Heart left ventricle (tissue), 16 donors: ENCODE measurements at regions not wholly inside any gene's neighbourhood (a gene's known extent, or its start where the extent isn't known, plus 50 kb on each side); places are given as distances from the start of the nearest gene placed in this dataset.

Experiments
- ATAC-seq, 4 donors: fragments of 200-7000 bp; cut with Tn5 transposase; one replicate each; pipeline ENCODE4 v1.9.1; 2020 to 2022; ENCODE audit warnings: moderate library complexity in 4 of 4, mild to moderate bottlenecking in 3 of 4, moderate number of reproducible peaks in 1 of 4
- DNase-seq, 5 donors: peaks; one replicate each; pipeline ENCODE4 v3.0.0-alpha.2; 2020
- H3K27ac ChIP-seq, 12 donors: fragments of 200-600 bp; sonication (generic) in 4 of 12; one replicate each; pipeline versions ENCODE4 v1.5.0 to v1.8.0; 2016 to 2022; ENCODE audit warnings: mild to moderate bottlenecking in 2 of 12
- H3K27me3 ChIP-seq, 9 donors: fragments of 200-600 bp; sonication (generic) in 2 of 9; one replicate each; pipeline versions ENCODE4 v1.5.1 to v1.8.0; 2016 to 2022; ENCODE audit warnings: mild to moderate bottlenecking in 3 of 9
- H3K36me3 ChIP-seq, 9 donors: fragments of 200-600 bp; sonication (generic) in 2 of 9; one replicate each; pipeline versions ENCODE4 v1.5.0 to v1.8.0; 2018 to 2022; ENCODE audit warnings: mild to moderate bottlenecking in 2 of 9
- H3K4me1 ChIP-seq, 12 donors: fragments of 200-600 bp; sonication (generic) in 4 of 12; one replicate each; pipeline versions ENCODE4 v1.5.0 to v1.8.0; 2016 to 2022; ENCODE audit warnings: mild to moderate bottlenecking in 3 of 12
- H3K4me3 ChIP-seq, 12 donors: fragments of 200-600 bp; sonication (generic) in 4 of 12; one replicate each; pipeline versions ENCODE4 v1.5.0 to v1.8.0; 2017 to 2022; ENCODE audit warnings: mild to moderate bottlenecking in 9 of 12, moderate library complexity in 4 of 12
- H3K9me3 ChIP-seq, 12 donors: fragments of 200-600 bp; sonication (generic) in 4 of 12; one replicate each; pipeline versions ENCODE4 v1.5.0 to v1.8.0; 2016 to 2022; ENCODE audit warnings: mild to moderate bottlenecking in 1 of 12
- POLR2A ChIP-seq, 2 donors: fragments of 450-650 bp; IDR thresholded peaks; one replicate each; pipeline ENCODE4 v1.6.1; 2017; ENCODE audit warnings: antibody characterized with exemption in 2 of 2, mild to moderate bottlenecking in 2 of 2, moderate library complexity in 2 of 2
- WGBS, 4 donors: extraction: QIAGEN DNeasy Blood & Tissue Kit in 2 of 4; methylation state at CpG; one replicate each; pipeline versions ENCODE4 v1.1.5 to v1.1.7; 2013 to 2018; 5-methylcytosine and 5-hydroxymethylcytosine counted together
- intact Hi-C, 10 donors: fragments of 100-400 bp; cut with DNase I; formaldehyde crosslinking; loops; one replicate each; pipeline versions ENCODE4 v1.11.1 to v1.14.2; 2022
- TF ChIP-seq, protein P1 (sequence below), 12 donors: fragments of 200-600 bp; sonication (generic) in 4 of 12; IDR thresholded peaks; one replicate each; pipeline versions ENCODE4 v1.5.0 to v1.8.0; 2018 to 2022; ENCODE audit warnings: antibody characterized with exemption in 12 of 12, mild to moderate bottlenecking in 5 of 12
- donor health status: ischemic (EF 13 %, LVEDD 7.1; RV severe dilation, severe dysfunction).
- donor health status: healthy with polysubstance abuse.
- donor health status: DM: no; HTN: yes; CAD: no.
- donor health status: DM: no; HTN: no; CAD: no.
- donor health status: ischemic (EF 25% LVEDD 6.9; RV normal size, moderate dysfunction).
- donor health status: ischemic (EF 25% LVEDD 5.7; RV mildly dilated, moderate dysfunction).
- donor health status: healthy.
- donor health status: DM: yes; HTN: yes; CAD: no.
- donor health status: ischemic (EF 35%, LVEDD 5.7; RV mildly dilated, moderate dysfunction).
- donor health status: nonischemic (EF 11% LVEDD 7.7; RV severe dilation, severe dysfunction).
- donor health status: DM: yes; HTN: yes; CAD: no.
- donor health status: PGD.
- donor health status: ischemic (EF 29% LVEDD 5.4; RV normal size, mild dysfunction).
- donor health status: nonischemic (EF 23%, LVEDD 6.1; RV moderate dilation, normal function).

DNA sequence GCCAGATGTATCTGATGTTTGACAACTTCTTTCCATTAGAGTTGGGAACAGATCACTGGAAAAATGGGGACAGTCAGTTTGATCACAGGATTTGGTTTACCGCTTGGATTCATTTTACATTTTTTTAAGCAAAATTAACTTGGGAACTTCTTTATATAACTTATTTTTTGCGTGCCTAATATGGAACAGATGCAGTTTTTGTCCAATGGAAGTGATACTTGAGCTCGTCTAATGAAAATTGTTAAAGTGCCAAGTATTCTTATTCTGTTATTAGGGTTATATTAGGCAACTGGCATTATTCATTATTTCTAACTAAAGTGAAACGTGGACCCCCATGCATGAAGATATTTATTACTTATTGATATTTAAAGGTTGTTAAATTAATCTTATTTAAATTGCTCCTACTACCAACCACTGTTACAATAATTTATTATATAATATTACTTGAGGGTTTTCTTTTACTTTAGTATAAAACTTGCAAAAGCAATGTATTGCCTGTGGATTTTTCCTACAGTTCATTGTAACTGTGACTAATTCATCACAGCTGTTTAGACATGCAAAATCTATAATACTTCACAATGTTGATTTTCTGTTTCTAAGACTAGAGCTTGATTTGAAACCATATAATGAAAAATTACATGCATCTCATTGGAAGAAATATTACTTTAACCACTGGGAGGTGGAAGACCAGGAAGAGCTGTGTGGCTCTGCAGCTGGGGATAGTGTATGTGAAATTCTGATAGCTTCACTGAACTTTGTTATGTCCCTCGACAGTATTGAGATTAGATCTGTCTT lies 787.3 kb upstream of the WWC1 start:
- DNase-seq, result no peak
- Histone ChIP-seq H3K4me1 (no peaks in the 10 kb centered on the region), H3K36me3 (no peaks in the 10 kb centered on the region), H3K27ac (no peak overlapping the region), H3K9me3 (no peaks in the 10 kb centered on the region), H3K27me3 (peaks cover 0 to 8% (median 0%) of the 10 kb centered on the region in 9 donors), H3K4me3 (no peak overlapping the region)
- TF ChIP-seq POLR2A (IDR thresholded peaks at IDR 0.05), result no peak
- TF ChIP-seq, protein P1, sequence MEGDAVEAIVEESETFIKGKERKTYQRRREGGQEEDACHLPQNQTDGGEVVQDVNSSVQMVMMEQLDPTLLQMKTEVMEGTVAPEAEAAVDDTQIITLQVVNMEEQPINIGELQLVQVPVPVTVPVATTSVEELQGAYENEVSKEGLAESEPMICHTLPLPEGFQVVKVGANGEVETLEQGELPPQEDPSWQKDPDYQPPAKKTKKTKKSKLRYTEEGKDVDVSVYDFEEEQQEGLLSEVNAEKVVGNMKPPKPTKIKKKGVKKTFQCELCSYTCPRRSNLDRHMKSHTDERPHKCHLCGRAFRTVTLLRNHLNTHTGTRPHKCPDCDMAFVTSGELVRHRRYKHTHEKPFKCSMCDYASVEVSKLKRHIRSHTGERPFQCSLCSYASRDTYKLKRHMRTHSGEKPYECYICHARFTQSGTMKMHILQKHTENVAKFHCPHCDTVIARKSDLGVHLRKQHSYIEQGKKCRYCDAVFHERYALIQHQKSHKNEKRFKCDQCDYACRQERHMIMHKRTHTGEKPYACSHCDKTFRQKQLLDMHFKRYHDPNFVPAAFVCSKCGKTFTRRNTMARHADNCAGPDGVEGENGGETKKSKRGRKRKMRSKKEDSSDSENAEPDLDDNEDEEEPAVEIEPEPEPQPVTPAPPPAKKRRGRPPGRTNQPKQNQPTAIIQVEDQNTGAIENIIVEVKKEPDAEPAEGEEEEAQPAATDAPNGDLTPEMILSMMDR (IDR thresholded peaks at IDR 0.05), result no peak
- ATAC-seq, result no peak
- WGBS, 4 donors, result 53 to 68% (median 58%) methylated on average over 5 of the region's 5 CpGs
- intact Hi-C loops, result no loop called here

DNA sequence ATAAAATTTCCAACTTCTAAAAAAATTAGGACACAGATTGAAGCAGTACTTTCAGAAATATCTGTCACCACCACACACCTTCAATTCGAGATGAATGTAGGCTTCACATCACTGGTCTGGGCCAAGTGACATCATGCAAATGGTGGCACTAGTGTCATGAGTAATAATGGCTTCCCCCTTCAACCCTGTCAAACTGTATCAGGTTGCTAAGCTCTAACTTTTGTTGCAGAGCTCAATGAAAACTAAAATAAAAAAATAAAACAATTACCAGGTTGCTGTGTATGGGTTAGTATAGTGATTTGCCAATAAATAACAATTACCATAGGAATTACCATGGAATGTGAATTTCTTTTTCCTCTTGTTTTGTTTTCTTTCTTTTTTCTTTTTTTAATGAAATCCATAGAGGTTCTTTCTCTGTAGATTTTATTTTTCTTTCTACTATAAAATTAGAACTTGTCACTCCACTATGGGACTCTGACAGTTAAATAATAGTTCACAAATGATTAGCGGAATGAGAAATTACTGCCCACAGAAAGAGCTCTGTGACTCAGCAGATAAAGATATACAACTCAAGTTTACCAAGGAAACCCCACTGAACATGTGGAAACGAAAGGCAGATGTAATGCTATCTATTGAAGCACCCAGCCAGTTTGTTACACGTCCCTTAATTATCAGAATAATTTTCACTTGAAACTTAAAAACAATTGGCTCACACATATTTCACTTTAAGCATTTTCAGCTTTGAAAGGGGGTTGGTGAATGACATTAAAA lies 783.8 kb upstream of the WWC1 start:
- Histone ChIP-seq H3K36me3 (no peaks in the 10 kb centered on the region), H3K4me1 (no peaks in the 10 kb centered on the region)
- WGBS, 4 donors, result 49 to 55% (median 51%) methylated on average over 4 of the region's 4 CpGs

DNA sequence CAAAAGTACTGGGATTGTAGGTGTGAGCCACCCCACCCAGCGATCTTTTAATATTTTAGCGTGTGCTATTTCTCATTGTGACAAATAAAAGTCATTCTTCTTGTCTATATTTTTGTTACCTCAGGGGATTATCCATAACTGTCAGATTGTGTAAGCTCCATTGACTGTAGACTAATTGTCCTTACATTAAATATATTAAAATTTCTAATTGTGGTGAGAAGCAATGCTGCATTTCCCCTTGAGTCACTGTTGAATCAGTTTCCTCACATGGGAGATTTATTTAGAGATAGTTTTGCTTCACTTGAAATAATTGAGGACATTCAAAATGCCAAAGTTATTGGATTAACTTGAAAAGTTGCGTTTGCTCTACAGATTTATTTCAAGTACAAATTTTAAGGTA lies 782.4 kb upstream of the WWC1 start:
- no peak for TF ChIP-seq POLR2A (IDR thresholded peaks at IDR 0.05)
- TF ChIP-seq, protein P1 (IDR thresholded peaks at IDR 0.05), result no peak
- H3K27ac ChIP-seq, result no peak overlapping the region
- ATAC-seq (no peak), DNase-seq (no peak)
- H3K9me3 ChIP-seq, result no peaks in the 10 kb centered on the region
- H3K4me3 ChIP-seq, result no peak overlapping the region
- intact Hi-C loops, result no loop called here
- peaks cover 0 to 13% (median 0%) of the 10 kb centered on the region in 9 donors for H3K27me3 ChIP-seq
- no peaks in the 10 kb centered on the region for H3K36me3 ChIP-seq
- no peaks in the 10 kb centered on the region for H3K4me1 ChIP-seq
- WGBS, 4 donors, result 90 to 94% (median 93%) methylated on average over 3 of the region's 3 CpGs

More for the DNA sequence above, 783.8 kb upstream of the WWC1 start:
- TF ChIP-seq, protein P1 (IDR thresholded peaks at IDR 0.05), result no peak
- TF ChIP-seq POLR2A (IDR thresholded peaks at IDR 0.05), result no peak
- H3K9me3 ChIP-seq, result no peaks in the 10 kb centered on the region
- H3K27me3 ChIP-seq, result peaks cover 0 to 8% (median 0%) of the 10 kb centered on the region in 9 donors
- DNase-seq (no peak), ATAC-seq (no peak)
- intact Hi-C loops, result no loop called here
- H3K27ac ChIP-seq, result no peak overlapping the region
- no peak overlapping the region for H3K4me3 ChIP-seq

DNA sequence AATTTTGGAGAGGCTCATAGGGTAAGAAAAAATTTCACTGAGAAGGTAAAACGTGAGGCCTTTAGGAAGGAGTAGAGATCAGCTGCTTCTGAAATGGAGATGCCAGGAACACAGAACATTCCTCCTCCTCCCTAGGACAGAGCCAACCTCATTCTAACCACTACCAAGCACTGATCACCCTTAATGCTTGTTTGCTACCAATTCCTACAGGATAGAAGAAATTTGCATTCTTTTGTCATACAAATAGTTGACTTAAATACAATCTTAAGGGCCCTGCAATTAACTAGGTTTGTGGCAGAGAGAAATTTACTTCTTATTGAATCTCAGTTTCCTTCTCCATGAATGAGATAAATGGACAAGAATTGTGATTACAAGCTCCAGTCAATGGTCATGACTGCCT lies 780.2 kb upstream of the WWC1 start:
- H3K4me1 ChIP-seq, result no peaks in the 10 kb centered on the region
- TF ChIP-seq POLR2A (IDR thresholded peaks at IDR 0.05), result no peak
- TF ChIP-seq, protein P1 (IDR thresholded peaks at IDR 0.05), result no peak
- no peak for DNase-seq
- H3K27ac ChIP-seq, result no peak overlapping the region
- intact Hi-C loops, result no loop called here
- H3K4me3 ChIP-seq, result no peak overlapping the region
- peaks cover 0 to 9% (median 0%) of the 10 kb centered on the region in 9 donors for H3K27me3 ChIP-seq
- no peaks in the 10 kb centered on the region for H3K36me3 ChIP-seq
- no peaks in the 10 kb centered on the region for H3K9me3 ChIP-seq
- WGBS, 4 donors, result 20 to 36% (median 32%) methylated on average over 1 of the region's 1 CpG
- ATAC-seq, result no peak
